Panc1 (cell line): ENCODE measurements at regions not wholly inside any gene's neighbourhood (a gene's known extent, or its start where the extent isn't known, plus 50 kb on each side); places are given as distances from the start of the nearest gene placed in this dataset.

Source experiments
- ATAC-seq: fragments of 200-7000 bp; cut with Tn5 transposase; 2 replicates; pipeline ENCODE4 v1.9.1; 2020; ENCODE audit warnings: mild to moderate bottlenecking, moderate library complexity
- BruUV-seq: library from RNA; stranded (reverse); fragments of 400-500 nt; replicated peaks from 2 replicates; lab custom pipeline; 2021; lab: Mats Ljungman, UMichigan
- CTCF ChIA-PET: fragments of 300-600 bp; sonication (Branson Sonifier 250); formaldehyde crosslinking; loops from one replicate; lab custom pipeline; 2022; ENCODE audit warnings: antibody characterized with exemption; lab: Charles Lee
- POLR2A ChIA-PET: fragments of 300-600 bp; sonication (Branson Sonifier 250); formaldehyde crosslinking; loops from one replicate; lab custom pipeline; 2022; ENCODE audit warnings: antibody characterized with exemption; lab: Charles Lee
- DNase-seq: peaks from one replicate; pipeline ENCODE4 v3.0.0-alpha.2; 2010; ENCODE audit warnings: low read depth, low spot score
- H3K27ac ChIP-seq: 2 replicates; pipeline ENCODE4 v1.5.1; 2011; ENCODE audit warnings: mild to moderate bottlenecking, low read length, inconsistent platforms
- H3K27me3 ChIP-seq: fragments of 200-500 bp; sonication (Bioruptor generic); 2 replicates; pipeline ENCODE4 v1.6.0; 2014; ENCODE audit warnings: low read length, inconsistent platforms; ENCODE audit not compliant: control insufficient read depth, insufficient read depth
- H3K36me3 ChIP-seq: fragments of 200-500 bp; sonication (Bioruptor generic); 2 replicates; pipeline ENCODE4 v1.5.1; 2014; ENCODE audit warnings: inconsistent platforms, mild to moderate bottlenecking, low read length, moderate library complexity; ENCODE audit not compliant: control insufficient read depth, insufficient read depth
- H3K4me1 ChIP-seq: 2 replicates; pipeline ENCODE4 v1.5.1; 2011; ENCODE audit warnings: inconsistent platforms, mild to moderate bottlenecking, low read length, moderate library complexity; ENCODE audit not compliant: control insufficient read depth, insufficient read depth
- H3K4me3 ChIP-seq, 2 experiments: 2 replicates each; pipeline ENCODE4 v1.5.1; 2011 to 2012; ENCODE audit warnings: low read depth in 2 of 2, low read length in 2 of 2, mild to moderate bottlenecking in 2 of 2, inconsistent platforms in 1 of 2, moderate library complexity in 1 of 2
- H3K9me3 ChIP-seq: fragments of 200-500 bp; sonication (Bioruptor generic); 2 replicates; pipeline ENCODE4 v1.5.1; 2014; ENCODE audit warnings: low read depth, mild to moderate bottlenecking, inconsistent platforms, low read length, moderate library complexity; ENCODE audit not compliant: control insufficient read depth, insufficient read depth
- POLR2AphosphoS5 ChIP-seq: IDR thresholded peaks from 2 replicates; pipeline ENCODE4 v1.6.1; 2012; ENCODE audit warnings: mild to moderate bottlenecking, low read depth, low read length, moderate library complexity
- SIN3A ChIP-seq: IDR thresholded peaks from 2 replicates; pipeline ENCODE4 v1.6.1; 2012; ENCODE audit warnings: low read depth, mild to moderate bottlenecking, low read length, moderate library complexity, borderline replicate concordance; ENCODE audit not compliant: insufficient read depth
- TCF7L2 ChIP-seq: IDR thresholded peaks from 2 replicates; pipeline ENCODE4 v1.6.1; 2011; ENCODE audit warnings: mild to moderate bottlenecking, low read depth, low read length, inconsistent platforms
- in situ Hi-C: cut with HindIII; loops from 2 replicates; pipeline ENCODE4 v1.10.0; 2016; ENCODE audit warnings: low sequenced_read_pairs, low pct_unique_long_range_greater_than_20kb
- intact Hi-C: fragments of 100-400 bp; cut with micrococcal nuclease; formaldehyde crosslinking; loops from one replicate; pipeline ENCODE4 v1.10.0; 2022; ENCODE audit not compliant: unreplicated experiment
- TF ChIP-seq, protein P1 (sequence below): fragments of 450-650 bp; IDR thresholded peaks from 2 replicates; pipeline ENCODE4 v1.5.1; 2017; ENCODE audit warnings: mild to moderate bottlenecking
- TF ChIP-seq, protein P2 (sequence below), 2 experiments: IDR thresholded peaks; 2 replicates each; pipeline ENCODE4 v1.6.1; 2011 to 2012; ENCODE audit warnings: low read depth in 2 of 2, control low read depth in 1 of 2, low read length in 1 of 2, mild to moderate bottlenecking in 1 of 2, moderate library complexity in 1 of 2; ENCODE audit not compliant: insufficient read depth in 1 of 2

DNA sequence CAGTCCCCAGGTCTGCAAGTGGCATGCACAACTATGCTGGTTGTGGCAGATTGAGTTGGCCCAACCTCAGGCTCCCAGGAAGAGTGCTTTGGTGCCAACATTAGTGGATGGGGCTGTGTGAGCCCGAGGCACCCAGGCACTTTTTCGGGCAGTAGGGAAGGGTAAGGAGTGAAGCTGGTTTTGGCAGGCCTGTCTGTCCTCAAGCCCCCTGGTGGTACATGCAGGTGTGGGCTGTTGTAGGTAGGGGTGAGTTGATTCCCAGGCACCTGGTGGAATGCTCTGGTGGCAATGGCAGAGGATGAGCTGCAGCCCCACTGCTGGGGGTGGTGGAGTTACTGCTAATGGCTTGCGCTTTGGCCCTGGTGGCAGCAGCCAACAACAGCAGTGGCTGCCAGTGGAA lies 723.7 kb upstream of the SLITRK1 start:
- CTCF ChIA-PET = no interaction called here
- in situ Hi-C loops = no loop called here

DNA sequence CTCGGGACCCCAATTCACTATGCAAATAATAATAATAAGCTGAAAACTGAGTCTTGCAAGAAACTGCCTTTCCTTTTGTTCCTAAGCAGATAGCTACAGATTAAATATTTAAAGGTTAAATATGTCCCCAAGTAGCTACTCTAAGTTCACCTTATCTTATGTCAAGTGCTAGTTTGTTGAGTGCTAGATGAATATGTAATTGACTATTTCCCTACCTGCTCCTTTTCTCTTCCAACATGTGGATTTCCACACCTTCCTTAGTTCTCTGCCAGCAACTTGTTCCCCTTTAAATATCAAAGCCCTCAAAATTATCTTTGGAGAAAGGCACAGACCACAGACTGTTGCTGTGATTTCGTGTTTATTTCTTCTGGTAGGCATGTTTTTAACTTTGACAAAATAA lies 709.2 kb upstream of the SLITRK1 start:
- Histone ChIP-seq H3K36me3 (no peaks in the 10 kb centered on the region), H3K27ac (no peak overlapping the region), H3K4me3 (no peak overlapping the region), H3K27me3 (no peaks in the 10 kb centered on the region), H3K4me1 (no peaks in the 10 kb centered on the region), H3K9me3 (no peaks in the 10 kb centered on the region)
- TF ChIP-seq, protein P1, sequence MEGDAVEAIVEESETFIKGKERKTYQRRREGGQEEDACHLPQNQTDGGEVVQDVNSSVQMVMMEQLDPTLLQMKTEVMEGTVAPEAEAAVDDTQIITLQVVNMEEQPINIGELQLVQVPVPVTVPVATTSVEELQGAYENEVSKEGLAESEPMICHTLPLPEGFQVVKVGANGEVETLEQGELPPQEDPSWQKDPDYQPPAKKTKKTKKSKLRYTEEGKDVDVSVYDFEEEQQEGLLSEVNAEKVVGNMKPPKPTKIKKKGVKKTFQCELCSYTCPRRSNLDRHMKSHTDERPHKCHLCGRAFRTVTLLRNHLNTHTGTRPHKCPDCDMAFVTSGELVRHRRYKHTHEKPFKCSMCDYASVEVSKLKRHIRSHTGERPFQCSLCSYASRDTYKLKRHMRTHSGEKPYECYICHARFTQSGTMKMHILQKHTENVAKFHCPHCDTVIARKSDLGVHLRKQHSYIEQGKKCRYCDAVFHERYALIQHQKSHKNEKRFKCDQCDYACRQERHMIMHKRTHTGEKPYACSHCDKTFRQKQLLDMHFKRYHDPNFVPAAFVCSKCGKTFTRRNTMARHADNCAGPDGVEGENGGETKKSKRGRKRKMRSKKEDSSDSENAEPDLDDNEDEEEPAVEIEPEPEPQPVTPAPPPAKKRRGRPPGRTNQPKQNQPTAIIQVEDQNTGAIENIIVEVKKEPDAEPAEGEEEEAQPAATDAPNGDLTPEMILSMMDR = no peak
- TF ChIP-seq, protein P2, sequence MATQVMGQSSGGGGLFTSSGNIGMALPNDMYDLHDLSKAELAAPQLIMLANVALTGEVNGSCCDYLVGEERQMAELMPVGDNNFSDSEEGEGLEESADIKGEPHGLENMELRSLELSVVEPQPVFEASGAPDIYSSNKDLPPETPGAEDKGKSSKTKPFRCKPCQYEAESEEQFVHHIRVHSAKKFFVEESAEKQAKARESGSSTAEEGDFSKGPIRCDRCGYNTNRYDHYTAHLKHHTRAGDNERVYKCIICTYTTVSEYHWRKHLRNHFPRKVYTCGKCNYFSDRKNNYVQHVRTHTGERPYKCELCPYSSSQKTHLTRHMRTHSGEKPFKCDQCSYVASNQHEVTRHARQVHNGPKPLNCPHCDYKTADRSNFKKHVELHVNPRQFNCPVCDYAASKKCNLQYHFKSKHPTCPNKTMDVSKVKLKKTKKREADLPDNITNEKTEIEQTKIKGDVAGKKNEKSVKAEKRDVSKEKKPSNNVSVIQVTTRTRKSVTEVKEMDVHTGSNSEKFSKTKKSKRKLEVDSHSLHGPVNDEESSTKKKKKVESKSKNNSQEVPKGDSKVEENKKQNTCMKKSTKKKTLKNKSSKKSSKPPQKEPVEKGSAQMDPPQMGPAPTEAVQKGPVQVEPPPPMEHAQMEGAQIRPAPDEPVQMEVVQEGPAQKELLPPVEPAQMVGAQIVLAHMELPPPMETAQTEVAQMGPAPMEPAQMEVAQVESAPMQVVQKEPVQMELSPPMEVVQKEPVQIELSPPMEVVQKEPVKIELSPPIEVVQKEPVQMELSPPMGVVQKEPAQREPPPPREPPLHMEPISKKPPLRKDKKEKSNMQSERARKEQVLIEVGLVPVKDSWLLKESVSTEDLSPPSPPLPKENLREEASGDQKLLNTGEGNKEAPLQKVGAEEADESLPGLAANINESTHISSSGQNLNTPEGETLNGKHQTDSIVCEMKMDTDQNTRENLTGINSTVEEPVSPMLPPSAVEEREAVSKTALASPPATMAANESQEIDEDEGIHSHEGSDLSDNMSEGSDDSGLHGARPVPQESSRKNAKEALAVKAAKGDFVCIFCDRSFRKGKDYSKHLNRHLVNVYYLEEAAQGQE (IDR thresholded peaks at IDR 0.05; ENCODE audit: insufficient read depth in 1 of 2, low read depth in 2 of 2, low read length in 1 of 2) = no peak
- TF ChIP-seq SIN3A (no peak), POLR2AphosphoS5 (no peak), TCF7L2 (no peak)
- intact Hi-C loops (no loop called here), in situ Hi-C loops (no loop called here)
- BruUV-seq = no TSS peak
- CTCF ChIA-PET = no interaction called here
- ATAC-seq (no peak), DNase-seq (no peak)
- POLR2A ChIA-PET = no interaction called here

More for the DNA sequence above, 723.7 kb upstream of the SLITRK1 start:
- intact Hi-C loops = no loop called here
- H3K27ac ChIP-seq = no peak overlapping the region
- H3K4me3 ChIP-seq = no peak overlapping the region
- no peaks in the 10 kb centered on the region for H3K36me3 ChIP-seq
- no peaks in the 10 kb centered on the region for H3K9me3 ChIP-seq
- POLR2A ChIA-PET = no interaction called here
- ATAC-seq (no peak), DNase-seq (no peak)
- TF ChIP-seq POLR2AphosphoS5 (no peak), SIN3A (no peak), TCF7L2 (no peak)
- TF ChIP-seq, protein P1 = no peak
- TF ChIP-seq, protein P2 (IDR thresholded peaks at IDR 0.05; ENCODE audit: insufficient read depth in 1 of 2, low read depth in 2 of 2, low read length in 1 of 2) = no peak
- H3K4me1 ChIP-seq = no peaks in the 10 kb centered on the region
- no peaks in the 10 kb centered on the region for H3K27me3 ChIP-seq
- BruUV-seq = no TSS peak
